T47D (cell line): ENCODE measurements at regions not wholly inside any gene's neighbourhood (a gene's known extent, or its start where the extent isn't known, plus 50 kb on each side); places are given as distances from the start of the nearest gene placed in this dataset.

Experiments used
- DNase-seq, 2 experiments: peaks; one replicate each; pipeline versions ENCODE4 v3.0.0 to v3.0.0-alpha.2; 2011 to 2012; ENCODE audit warnings: low read depth in 1 of 2, low spot score in 1 of 2
- JUND ChIP-seq: IDR thresholded peaks from 2 replicates; pipeline ENCODE4 v1.6.1; 2012; ENCODE audit warnings: low read depth
- in situ Hi-C: cut with HindIII; loops from 2 replicates; pipeline ENCODE4 v1.10.0; 2016; ENCODE audit warnings: low sequenced_read_pairs, low pct_unique_long_range_greater_than_20kb

DNA sequence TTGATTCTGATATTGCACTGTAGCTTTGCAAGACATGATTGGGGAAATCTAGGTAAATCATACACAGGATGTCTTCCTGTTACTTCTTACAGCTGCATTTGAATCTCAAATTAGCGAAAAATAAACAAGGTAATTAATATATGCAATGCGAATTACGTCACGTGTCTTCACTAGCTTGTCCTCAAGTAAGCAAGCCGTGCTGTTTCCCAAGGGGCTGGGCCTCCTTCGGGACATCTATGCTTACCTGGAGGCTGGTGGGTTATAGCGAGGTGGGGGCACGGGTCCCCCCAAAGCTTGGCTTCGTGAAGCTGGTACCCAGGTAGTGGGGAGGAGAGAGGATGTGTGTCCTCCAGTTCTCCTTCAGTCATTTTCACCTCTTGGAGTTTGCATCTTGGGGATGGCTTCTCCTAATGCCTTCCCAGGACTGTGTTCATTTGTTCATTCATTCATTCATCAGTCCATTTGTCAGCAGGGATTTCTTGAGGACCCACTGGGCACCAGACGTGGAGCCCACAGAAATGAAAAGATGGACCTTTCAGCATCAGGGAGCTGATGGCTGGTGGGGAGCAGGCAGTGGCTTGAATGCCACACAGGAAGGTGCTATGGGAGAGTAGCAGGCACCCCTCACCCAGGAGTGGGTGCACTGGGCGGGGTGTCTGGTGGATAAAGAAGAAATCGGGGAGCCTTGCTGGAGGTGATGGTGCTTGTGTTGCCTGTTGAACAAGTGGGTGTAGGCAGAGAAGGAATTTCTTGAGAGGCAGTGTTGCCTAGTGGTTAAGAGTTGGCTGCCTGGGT lies 155.1 kb downstream of the GLI2 start:
- no peak for DNase-seq
- TF ChIP-seq JUND: no peak
- in situ Hi-C loops: no loop called here

DNA sequence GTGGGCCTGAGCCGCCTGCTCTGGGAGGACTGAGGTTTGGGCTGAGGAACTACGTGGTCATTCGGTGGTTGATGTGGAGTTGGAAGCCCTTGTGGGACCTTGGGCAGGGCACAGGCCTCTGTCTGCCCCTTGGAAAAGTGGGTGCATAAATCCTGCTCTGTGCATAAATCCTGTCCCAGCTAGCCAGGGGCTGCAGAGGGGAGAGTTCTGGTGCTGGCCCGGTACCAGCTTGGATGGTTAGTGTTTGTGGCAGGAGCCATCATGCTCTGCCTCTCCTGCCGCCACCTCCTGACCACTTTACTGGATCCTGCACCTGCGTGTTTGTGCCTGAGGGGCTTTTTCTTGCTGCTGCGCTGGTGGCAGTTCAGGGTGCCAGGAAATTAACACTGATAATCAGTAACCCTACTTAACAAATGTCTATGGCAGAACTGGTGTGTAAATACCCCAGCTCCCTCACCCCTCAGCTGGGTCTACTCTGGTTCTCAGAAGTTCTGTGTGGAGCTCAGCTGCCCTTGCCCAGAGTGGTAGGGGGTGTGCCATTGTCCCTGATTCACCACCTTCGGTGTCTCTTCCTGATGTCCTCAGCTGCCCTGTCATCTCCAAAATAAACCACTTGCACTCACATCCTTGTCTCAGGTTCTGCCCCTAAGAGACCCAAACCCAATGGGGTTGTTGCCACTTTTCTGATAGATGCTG lies 156.8 kb downstream of the GLI2 start:
- in situ Hi-C loops: no loop called here
- no peak for TF ChIP-seq JUND
- DNase-seq: no peak

DNA sequence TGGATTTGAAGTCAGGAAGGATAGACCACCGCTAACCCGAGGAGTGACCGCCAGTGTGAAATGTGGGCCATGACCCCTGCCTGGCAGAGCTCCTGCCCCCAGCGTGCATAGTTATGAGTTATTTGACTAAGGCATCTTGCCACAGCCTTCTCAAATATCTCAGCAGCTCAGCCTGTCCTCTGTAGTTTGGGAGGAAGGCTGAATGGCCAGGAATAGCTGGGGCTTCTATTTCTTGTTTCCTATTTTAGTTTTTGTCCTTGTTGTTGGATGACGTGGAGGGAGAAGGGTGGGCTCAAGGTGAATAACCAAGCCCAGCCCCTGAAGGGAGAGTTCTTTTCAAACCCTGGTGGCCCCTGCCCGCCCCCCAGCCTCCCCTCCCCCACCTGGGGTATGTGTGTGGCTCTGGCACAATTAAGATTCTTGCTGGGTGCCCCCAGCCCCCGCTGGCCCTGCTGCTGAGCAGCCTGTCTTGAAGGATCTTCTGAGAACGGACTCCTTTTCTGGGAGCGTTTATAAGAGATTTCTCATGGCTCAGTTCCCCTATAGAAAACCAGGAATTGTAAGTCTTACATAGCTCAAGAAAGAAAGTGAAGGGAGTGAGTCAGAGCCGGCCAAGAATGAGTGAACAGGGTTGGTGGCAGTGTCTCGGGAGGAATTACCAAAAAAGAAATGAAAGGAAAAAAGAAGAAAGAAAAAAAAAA lies 157.4 kb downstream of the GLI2 start:
- in situ Hi-C loops: no loop called here
- DNase-seq: no peak
- TF ChIP-seq JUND: no peak

DNA sequence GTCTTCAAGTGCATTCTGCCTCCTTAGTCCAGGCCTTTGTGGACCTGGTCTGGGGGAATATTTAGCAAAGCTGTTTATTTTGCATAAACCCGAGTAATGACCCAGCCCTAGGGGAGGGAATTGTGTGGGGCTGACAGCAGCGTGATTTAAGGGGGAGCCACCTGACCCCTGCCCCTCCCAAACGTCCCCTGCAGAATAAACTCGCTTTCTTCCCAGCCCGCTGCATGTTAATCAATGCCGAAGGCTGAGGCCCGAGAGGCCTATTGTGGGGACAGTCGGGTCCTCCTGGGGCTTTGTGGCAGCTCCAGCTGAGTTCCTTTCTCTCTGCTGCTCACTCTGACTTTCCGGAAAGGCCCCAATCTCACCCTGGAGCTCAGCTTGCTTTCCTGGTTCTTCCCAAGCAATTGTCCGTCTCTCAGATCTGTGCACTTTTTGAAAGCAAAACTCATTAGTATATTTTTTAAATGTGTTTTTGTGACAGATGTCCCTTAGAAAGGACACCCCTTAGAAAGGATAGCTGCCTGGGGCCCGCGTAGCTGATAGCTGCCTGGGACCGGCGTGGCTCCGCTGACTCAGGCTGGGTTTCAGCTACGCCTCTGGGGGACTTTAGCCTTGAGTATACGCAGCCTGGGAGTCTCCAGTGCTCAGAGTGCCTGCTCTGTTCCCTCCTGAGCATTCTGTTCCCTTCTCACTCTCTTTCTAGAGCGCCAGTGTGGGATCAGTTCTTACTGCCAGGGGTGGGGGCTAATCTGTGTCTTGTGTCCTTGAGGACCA lies 158.3 kb downstream of the GLI2 start:
- in situ Hi-C loops: no loop called here
- TF ChIP-seq JUND: no peak
- no peak for DNase-seq

DNA sequence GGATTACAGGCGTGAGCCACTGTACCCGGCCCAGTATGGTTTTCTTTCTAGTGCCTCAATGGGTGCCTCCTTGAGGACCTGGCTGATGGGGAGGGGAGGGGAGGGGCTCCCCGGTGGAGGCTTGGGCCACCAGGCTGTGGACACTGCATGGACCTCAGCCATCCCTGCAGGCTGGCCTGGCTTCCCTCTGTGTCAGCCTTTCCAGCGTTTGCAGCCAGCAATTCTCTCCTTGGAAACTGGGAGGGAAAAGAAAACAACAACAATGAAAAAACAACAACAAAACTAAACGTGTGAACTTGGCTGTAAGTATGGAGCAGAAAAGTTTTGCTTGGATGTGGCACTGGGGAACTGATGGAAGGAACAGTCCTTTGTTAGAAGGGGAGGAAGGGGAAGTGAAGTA lies 159.3 kb downstream of the GLI2 start:
- TF ChIP-seq JUND: no peak
- DNase-seq: no peak
- in situ Hi-C loops: no loop called here

DNA sequence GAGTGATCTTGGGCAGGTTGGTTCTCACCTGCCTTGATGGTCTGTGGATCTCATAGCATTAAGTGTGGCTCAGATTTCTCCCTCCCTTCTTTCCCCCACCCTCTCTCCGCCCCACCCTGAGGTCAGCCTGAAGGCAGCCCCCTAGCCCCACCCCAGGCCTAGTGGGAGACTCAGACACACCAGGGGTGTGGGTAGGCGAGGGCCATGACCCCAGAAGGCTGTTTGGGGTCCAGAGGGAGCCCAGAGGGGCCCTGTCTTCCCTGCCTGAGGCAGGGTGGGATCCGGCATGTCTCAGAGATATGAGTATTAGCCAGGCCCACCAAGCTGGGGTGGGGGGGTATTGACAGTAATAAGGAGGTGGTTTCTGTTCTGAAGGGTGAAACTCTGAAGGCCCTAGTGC lies 160.5 kb downstream of the GLI2 start:
- in situ Hi-C loops: no loop called here
- no peak for DNase-seq
- TF ChIP-seq JUND: no peak

DNA sequence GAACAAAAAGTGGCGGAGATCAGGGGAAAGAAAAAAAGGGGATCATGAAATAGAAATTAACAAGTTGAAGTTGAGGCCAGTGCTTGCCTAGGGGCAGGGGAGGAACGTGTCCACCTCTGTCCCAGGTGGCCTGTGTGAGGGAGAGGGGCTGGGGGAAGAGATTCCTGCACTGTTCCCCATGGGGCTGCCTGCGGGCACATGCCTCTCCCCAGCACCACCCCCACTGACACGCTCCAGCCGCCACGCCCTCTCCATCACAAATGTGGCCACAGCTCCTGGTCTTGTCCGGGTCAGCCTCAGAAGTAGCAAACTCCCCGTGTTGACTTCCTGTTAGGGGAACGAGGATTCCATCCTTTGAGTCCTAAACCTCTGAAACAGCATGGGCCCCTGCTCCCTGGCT lies 161.2 kb downstream of the GLI2 start:
- in situ Hi-C loops: no loop called here
- no peak for DNase-seq
- TF ChIP-seq JUND: no peak

DNA sequence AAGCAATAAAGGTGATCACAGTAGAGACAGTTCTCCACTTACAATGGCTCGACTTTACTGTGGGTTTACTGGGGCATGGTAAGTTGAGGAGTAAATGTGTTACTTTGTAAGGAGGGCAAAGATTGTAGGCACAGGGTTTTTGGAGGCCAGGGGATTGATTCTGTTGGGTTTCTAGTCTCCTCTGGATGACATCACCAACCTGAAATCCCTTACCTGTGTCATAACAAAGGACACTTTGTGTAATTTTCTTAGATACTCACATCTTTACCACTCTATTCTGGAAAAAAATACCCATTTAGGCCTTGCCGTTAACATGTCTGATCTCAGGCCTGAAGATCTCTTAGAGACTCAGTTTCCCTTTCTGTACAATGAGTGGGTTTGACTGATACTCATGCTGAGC lies 161.7 kb downstream of the GLI2 start:
- in situ Hi-C loops: no loop called here
- DNase-seq: no peak
- no peak for TF ChIP-seq JUND

DNA sequence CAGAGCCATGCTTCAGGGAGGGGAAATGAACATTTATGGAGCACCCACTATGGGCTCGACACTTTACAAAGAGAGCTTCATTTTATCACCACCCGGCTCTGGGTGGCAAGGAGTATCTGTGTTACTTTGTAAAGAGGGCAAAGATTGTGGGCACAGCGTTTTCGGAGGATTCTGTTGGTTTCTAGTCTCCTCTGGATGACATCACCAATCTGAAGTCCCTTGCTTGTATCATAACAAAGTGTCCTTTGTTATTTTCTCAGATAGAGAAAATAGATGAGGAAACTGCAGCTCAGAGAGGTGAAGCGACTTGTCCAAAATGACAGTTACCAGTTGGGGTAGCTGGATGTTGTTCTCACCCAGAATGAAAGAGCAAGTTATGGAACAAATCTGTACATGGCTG lies 162.8 kb downstream of the GLI2 start:
- TF ChIP-seq JUND: no peak
- in situ Hi-C loops: no loop called here
- DNase-seq: no peak

DNA sequence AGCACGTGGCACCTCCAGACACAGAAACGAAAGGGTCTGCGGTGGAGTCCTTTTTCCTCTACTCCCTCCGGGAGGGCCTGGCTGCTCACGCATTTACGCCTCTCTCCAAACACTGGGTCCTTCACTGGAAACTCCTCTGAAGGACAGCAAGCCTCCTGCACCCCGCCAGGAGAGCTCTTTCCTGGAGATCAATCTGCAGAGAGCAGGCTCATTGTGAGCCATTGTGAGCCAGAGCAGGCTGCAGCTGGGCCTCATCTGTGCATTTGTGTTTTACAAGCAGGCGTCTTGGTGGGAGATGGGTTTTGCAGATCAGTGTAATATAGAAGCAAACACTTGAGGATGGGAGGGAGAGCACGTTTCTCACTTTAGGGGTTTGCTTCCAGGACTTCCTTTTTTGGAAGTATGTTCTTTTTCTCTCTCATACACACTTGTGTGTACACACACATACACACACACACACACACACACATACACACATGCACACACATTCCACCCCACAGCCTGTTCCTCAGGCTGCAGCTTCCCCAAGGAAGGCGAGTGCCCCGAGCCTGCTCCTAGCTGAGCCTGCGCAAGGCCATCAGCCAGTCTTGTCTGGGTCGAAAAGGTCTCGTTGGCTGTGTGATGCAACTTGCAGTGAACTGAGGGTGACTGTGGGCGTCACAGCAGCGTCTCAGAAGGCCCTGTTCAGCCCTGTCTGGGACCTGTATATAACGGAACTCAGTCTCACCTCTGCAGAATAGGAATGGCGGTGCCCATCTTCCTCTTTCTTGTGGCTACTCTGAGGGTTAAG lies 163.5 kb downstream of the GLI2 start:
- TF ChIP-seq JUND: no peak
- in situ Hi-C loops: no loop called here
- no peak for DNase-seq

DNA sequence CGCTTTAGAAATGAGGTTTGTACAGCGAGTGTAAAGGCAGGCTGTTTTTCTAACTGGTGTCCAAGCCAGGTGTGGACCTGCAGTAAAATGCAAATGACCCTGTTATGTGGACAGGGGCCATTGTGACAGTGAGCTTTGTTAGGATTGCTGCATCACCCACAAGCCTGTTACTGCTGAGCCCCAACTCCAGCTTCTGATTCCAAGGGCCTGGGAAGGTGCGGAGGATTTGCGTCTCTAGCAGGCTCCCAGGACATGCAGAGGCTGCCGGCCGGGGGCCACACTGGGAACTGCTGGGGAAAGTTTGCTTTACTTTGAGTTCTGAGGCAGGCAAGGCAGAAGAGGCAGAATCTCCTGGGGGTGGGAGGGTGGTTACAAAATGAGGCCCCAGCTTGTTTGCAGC lies 164.1 kb downstream of the GLI2 start:
- DNase-seq: peak in 1 of 2 experiments; percentile 2
- in situ Hi-C loops: no loop called here
- no peak for TF ChIP-seq JUND

DNA sequence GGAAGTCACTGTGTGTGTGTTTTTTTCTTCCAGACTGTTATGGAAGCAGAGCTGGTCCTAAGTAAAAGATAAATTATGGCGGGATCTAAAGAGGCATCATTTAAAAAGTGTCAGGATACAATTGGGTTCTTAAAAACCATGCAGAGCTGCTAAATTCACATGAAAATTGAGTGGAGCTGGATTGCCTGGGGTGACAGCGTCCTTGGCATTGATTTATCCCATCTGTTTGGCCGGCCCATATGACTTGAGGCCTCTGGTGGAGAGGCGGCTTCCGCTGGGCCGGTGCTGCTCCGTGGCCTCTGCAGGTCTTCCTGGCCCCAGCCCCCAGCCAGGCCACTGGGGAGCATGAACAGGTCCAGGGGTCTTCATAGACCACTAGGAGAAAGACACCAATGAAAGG lies 165.5 kb downstream of the GLI2 start:
- TF ChIP-seq JUND: no peak
- DNase-seq: no peak
- in situ Hi-C loops: no loop called here
